Gastrocnemius medialis (tissue), 4 donors: ENCODE measurements at regions not wholly inside any gene's neighbourhood (a gene's known extent, or its start where the extent isn't known, plus 50 kb on each side); places are given as distances from the start of the nearest gene placed in this dataset.

ENCODE experiments used
- ATAC-seq, 2 donors: fragments of 150-250 bp; one replicate each; pipeline ENCODE4 v1.9.1; 2016
- DNase-seq, 2 donors: peaks; one replicate each; pipeline ENCODE4 v3.0.0-alpha.2; 2019
- H3K27ac ChIP-seq, 4 donors: fragments of 200-600 bp; sonication (generic); 1 replicate in 1 of 4; 2 replicates in 3 of 4; pipeline ENCODE4 v1.5.1; 2016 to 2018; ENCODE audit warnings: mild to moderate bottlenecking in 2 of 4, moderate library complexity in 1 of 4
- H3K27me3 ChIP-seq, 3 donors: fragments of 200-600 bp; sonication (generic) in 2 of 3; 1 replicate in 1 of 3; 2 replicates in 2 of 3; pipeline versions ENCODE4 v1.5.1 to v1.6.0; 2016 to 2019; ENCODE audit warnings: mild to moderate bottlenecking in 1 of 3, moderate library complexity in 1 of 3
- H3K36me3 ChIP-seq, 2 donors: fragments of 200-600 bp; sonication (generic) in 1 of 2; one replicate each; pipeline ENCODE4 v1.5.1; 2017 to 2018
- H3K4me1 ChIP-seq, 2 donors: fragments of 200-600 bp; sonication (generic) in 1 of 2; one replicate each; pipeline ENCODE4 v1.5.1; 2016 to 2017; ENCODE audit warnings: mild to moderate bottlenecking in 2 of 2
- H3K4me3 ChIP-seq, 4 donors: fragments of 200-600 bp; sonication (generic) in 3 of 4; 1 replicate in 1 of 4; 2 replicates in 3 of 4; pipeline ENCODE4 v1.5.1; 2016 to 2019; ENCODE audit warnings: mild to moderate bottlenecking in 2 of 4
- H3K9me3 ChIP-seq, 3 donors: fragments of 200-600 bp; sonication (generic) in 2 of 3; 1 replicate in 1 of 3; 2 replicates in 2 of 3; pipeline ENCODE4 v1.5.1; 2016 to 2019
- POLR2A ChIP-seq, 2 donors: fragments of 450-650 bp; IDR thresholded peaks; one replicate each; pipeline ENCODE4 v1.6.1; 2017; ENCODE audit warnings: antibody characterized with exemption in 2 of 2, mild to moderate bottlenecking in 2 of 2, moderate library complexity in 2 of 2
- in situ Hi-C, 4 donors: fragments of 200-750 bp; cut with MboI; loops; one replicate each; pipeline versions ENCODE4 v1.15.0 to v1.8.0; 2017; ENCODE audit warnings: low sequenced_read_pairs in 4 of 4
- intact Hi-C: fragments of 100-400 bp; cut with DNase I; formaldehyde crosslinking; loops from one replicate; pipeline ENCODE4 v1.15.1; 2023; ENCODE audit warnings: low total_unique reads
- TF ChIP-seq, protein P1 (sequence below), 5 experiments: fragments of 450-650 bp in 3 of 5; fragments of 200-600 bp in 2 of 5; sonication (generic) in 2 of 5; IDR thresholded peaks in 4 of 5; conservative IDR thresholded peaks in 1 of 5; 1 replicate in 4 of 5; 2 replicates in 1 of 5; pipeline ENCODE4 v1.5.1; 2016 to 2019; ENCODE audit warnings: antibody characterized with exemption in 5 of 5, mild to moderate bottlenecking in 3 of 5, moderate library complexity in 3 of 5

DNA sequence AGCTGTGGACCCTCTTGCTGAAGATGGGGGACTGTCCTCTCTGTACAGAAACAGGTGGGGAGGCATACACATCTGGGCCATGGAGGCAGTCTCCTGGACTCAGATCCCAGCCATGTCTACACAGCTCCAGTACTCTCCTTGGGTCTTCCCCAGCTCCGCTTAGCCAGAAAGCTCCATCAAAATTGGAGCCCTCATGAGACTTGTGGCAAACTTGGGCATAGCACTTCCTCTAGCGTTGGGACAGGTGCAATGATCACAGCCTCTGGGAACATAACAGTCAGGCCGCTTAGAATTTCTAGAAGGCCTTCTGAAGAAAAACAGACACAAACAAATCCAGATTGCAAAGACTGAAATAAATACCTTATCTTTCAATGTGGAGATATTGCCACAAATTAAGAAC, 634.3 kb upstream of the GOLIM4 start:
- Histone ChIP-seq H3K27me3 (no peaks in the 10 kb centered on the region), H3K4me1 (no peaks in the 10 kb centered on the region), H3K27ac (no peak overlapping the region), H3K36me3 (no peaks in the 10 kb centered on the region), H3K9me3 (no peaks in the 10 kb centered on the region), H3K4me3 (no peak overlapping the region)
- ATAC-seq (no peak), DNase-seq (no peak)
- in situ Hi-C loops (no loop called here), intact Hi-C loops (no loop called here)
- TF ChIP-seq, protein P1, sequence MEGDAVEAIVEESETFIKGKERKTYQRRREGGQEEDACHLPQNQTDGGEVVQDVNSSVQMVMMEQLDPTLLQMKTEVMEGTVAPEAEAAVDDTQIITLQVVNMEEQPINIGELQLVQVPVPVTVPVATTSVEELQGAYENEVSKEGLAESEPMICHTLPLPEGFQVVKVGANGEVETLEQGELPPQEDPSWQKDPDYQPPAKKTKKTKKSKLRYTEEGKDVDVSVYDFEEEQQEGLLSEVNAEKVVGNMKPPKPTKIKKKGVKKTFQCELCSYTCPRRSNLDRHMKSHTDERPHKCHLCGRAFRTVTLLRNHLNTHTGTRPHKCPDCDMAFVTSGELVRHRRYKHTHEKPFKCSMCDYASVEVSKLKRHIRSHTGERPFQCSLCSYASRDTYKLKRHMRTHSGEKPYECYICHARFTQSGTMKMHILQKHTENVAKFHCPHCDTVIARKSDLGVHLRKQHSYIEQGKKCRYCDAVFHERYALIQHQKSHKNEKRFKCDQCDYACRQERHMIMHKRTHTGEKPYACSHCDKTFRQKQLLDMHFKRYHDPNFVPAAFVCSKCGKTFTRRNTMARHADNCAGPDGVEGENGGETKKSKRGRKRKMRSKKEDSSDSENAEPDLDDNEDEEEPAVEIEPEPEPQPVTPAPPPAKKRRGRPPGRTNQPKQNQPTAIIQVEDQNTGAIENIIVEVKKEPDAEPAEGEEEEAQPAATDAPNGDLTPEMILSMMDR (IDR thresholded peaks at IDR 0.05 in 4 of 5, conservative IDR thresholded peaks at IDR 0.05 in 1 of 5) = no peak
- TF ChIP-seq POLR2A (IDR thresholded peaks at IDR 0.05) = no peak

DNA sequence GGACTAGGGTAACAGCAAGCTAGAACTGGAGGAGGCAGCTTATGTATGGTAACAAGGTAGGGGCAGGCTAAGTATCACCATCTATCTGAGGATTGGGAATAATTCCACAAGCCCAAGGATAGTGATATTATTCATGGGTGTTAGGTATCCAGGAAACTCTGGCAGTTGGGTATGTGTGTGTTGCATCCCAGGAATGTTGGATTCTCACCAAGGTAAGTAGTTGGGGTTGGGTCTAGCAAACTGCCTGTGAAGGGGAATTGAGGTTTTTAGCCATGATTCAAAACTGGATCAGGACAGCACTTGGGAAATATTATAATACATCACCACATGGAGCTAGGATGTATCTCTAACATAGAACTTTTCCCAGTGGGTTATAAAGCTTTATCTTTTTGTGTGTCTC, 626.4 kb upstream of the GOLIM4 start:
- TF ChIP-seq POLR2A (IDR thresholded peaks at IDR 0.05) = no peak
- TF ChIP-seq, protein P1 (IDR thresholded peaks at IDR 0.05 in 4 of 5, conservative IDR thresholded peaks at IDR 0.05 in 1 of 5) = no peak
- no peak overlapping the region for H3K4me3 ChIP-seq
- no peaks in the 10 kb centered on the region for H3K36me3 ChIP-seq
- H3K9me3 ChIP-seq = no peaks in the 10 kb centered on the region
- intact Hi-C loops (no loop called here), in situ Hi-C loops (no loop called here)
- H3K27me3 ChIP-seq = no peaks in the 10 kb centered on the region
- no peaks in the 10 kb centered on the region for H3K4me1 ChIP-seq
- H3K27ac ChIP-seq = no peak overlapping the region
- ATAC-seq (no peak), DNase-seq (no peak)

DNA sequence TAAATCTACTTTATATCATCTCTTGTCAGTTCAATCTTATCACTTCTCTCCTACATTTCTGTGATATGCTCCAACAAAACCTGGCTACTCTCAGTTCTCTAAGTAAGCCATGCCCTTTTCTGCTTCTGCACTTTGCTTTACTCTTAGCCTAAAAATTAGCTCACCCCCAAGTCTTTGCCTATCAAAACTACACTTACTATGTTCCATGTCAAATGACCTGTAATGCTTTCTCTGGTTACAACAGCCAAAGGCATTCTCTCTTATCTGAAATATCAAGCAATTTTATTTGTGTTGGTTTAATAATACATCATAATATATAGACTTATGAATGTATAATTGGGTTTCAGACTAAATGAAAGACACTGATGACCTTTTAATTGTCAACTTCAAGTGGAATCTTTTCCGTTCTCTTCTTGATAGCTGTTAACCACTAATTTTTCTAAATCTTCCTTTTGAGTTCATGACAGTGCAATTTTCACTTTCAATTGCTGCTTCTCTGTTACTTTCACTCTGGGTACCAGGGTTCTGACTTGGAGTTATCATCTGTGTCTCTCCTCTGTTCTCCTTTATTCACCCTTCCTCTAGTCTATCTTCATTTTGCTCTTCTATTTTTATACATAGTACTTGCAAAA, 619.0 kb upstream of the GOLIM4 start:
- Histone ChIP-seq H3K4me1 (no peaks in the 10 kb centered on the region), H3K27me3 (no peaks in the 10 kb centered on the region), H3K4me3 (no peak overlapping the region), H3K36me3 (no peaks in the 10 kb centered on the region), H3K9me3 (no peaks in the 10 kb centered on the region), H3K27ac (no peak overlapping the region)
- ATAC-seq = no peak
- intact Hi-C loops = no loop called here
- TF ChIP-seq, protein P1 (IDR thresholded peaks at IDR 0.05 in 4 of 5, conservative IDR thresholded peaks at IDR 0.05 in 1 of 5) = no peak
- TF ChIP-seq POLR2A (IDR thresholded peaks at IDR 0.05) = no peak
- DNase-seq = no peak
- in situ Hi-C loops = no loop called here

DNA sequence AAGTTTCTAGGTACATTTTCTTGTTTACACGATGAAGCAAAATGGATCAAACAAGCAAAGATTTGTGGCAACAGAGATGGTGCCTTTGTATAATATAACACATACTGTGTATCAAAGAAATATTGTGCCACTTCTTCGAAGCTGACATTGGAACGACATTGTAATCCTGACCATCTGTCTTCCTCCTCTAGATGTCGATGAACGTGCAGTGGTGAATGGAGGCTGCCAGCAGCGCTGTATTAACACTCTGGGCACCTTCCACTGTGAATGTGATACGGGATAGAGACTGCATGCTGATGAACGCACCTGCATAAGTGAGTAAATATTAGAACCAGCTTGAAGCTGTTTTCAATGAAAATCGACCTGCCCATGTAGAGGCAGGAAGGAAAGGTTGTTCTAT, 613.3 kb upstream of the GOLIM4 start:
- no peak for ATAC-seq
- H3K36me3 ChIP-seq = no peaks in the 10 kb centered on the region

More for the DNA sequence above, 613.3 kb upstream of the GOLIM4 start:
- TF ChIP-seq, protein P1 (IDR thresholded peaks at IDR 0.05 in 4 of 5, conservative IDR thresholded peaks at IDR 0.05 in 1 of 5) = no peak
- no peak for TF ChIP-seq POLR2A (IDR thresholded peaks at IDR 0.05)
- H3K4me3 ChIP-seq = no peak overlapping the region
- intact Hi-C loops = no loop called here
- no peak for DNase-seq
- in situ Hi-C loops = no loop called here
- H3K27ac ChIP-seq = no peak overlapping the region
- H3K27me3 ChIP-seq = no peaks in the 10 kb centered on the region
- H3K4me1 ChIP-seq = no peaks in the 10 kb centered on the region
- H3K9me3 ChIP-seq = no peaks in the 10 kb centered on the region
